ENCODE measurements at regions not wholly inside any gene's neighbourhood (a gene's known extent, or its start where the extent isn't known, plus 50 kb on each side); places are given as distances from the start of the nearest gene placed in this dataset.
"Not testable (repeated sequence)": the region's sequence is repeated elsewhere in the genome, so short reads cannot be mapped to it uniquely, and the experiment has no call there.

DNA sequence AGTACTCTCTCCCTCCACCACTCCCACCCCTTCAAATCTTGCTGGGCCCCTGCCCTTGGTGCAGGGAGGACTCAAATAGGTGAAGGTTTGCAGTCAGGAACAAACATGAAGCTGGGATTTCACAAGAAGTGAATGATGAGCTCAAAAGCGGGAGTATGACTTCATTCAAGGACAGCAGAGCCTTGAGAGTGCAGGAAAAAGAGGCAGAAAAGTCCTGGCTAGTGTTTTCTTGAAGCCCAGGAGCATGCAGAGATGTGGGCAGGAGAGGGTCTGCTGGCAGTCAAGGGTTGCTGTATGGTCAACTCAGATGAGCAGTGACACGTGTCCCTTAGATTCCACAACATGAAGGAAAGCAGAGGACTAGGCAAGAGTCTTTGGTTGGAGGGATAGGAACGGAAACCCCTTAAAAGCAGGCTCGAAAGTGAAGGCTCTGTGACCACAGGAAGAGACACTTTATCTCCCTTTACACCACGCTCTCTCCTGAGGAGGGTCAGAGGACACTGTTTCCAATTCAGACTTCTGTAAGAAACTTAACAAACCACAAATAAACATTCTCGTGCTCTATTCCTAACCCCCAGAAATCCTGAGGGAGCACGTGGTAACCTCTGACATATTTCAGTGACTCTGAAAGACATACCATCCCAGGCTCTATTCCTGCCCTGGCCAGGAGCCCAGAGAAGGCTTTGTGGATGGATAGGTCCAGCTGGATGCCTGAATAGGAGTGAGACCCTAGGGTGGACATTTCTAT, 168.0 kb upstream of the NDN start:
- H3K4me1 Mint-ChIP-seq (ENCODE audit: low read depth) = no peaks in the 10 kb centered on the region
- no peak for DNase-seq (ENCODE audit: low spot score)
- intact Hi-C loops (cut with micrococcal nuclease) = no loop called here
- peaks cover 4% of the 10 kb centered on the region for H3K9me3 Mint-ChIP-seq
- H3K4me3 Mint-ChIP-seq = no peak overlapping the region
- no peak overlapping the region for H3K27ac Mint-ChIP-seq
- no peaks in the 10 kb centered on the region for H3K27me3 Mint-ChIP-seq (ENCODE audit: insufficient read depth)
- H3K36me3 Mint-ChIP-seq (ENCODE audit: low read depth) = no peaks in the 10 kb centered on the region

DNA sequence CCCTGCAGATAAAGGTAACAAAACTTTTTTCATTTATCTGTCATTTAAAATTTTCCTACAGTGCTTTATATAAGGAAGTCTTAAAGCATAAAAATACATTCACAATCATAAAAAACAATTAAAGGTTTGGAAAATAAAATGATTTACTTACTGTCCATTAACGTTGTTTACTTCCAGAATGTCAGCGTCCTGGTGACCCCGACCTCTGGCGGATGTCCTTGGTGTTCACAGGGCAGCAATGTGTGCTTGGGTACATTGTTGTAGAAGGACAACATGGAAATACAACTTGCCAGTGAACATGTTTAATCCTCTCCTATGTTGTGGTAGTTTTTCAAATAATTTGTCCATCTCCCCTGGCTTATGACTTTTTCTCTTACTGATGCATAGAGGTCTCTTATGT, 168.8 kb upstream of the NDN start:
- DNase-seq (ENCODE audit: low spot score) = no peak
- Mint-ChIP-seq H3K4me1 (ENCODE audit: low read depth) (no peaks in the 10 kb centered on the region), H3K27ac (no peak overlapping the region), H3K36me3 (ENCODE audit: low read depth) (no peaks in the 10 kb centered on the region), H3K4me3 (no peak overlapping the region), H3K27me3 (ENCODE audit: insufficient read depth) (no peaks in the 10 kb centered on the region), H3K9me3 (no peaks in the 10 kb centered on the region)
- intact Hi-C loops (cut with micrococcal nuclease) = no loop called here

GRCh38 chr15:23857028-23857641, 170.0 kb upstream of the NDN start:
- H3K4me3 Mint-ChIP-seq = no peak overlapping the region
- H3K27ac Mint-ChIP-seq = no peak overlapping the region
- H3K36me3 Mint-ChIP-seq (ENCODE audit: low read depth) = no peaks in the 10 kb centered on the region
- no peak for DNase-seq (ENCODE audit: low spot score)
- H3K4me1 Mint-ChIP-seq (ENCODE audit: low read depth) = no peaks in the 10 kb centered on the region
- H3K9me3 Mint-ChIP-seq = no peaks in the 10 kb centered on the region
- no peaks in the 10 kb centered on the region for H3K27me3 Mint-ChIP-seq (ENCODE audit: insufficient read depth)
- intact Hi-C loops (cut with micrococcal nuclease) = no loop called here

DNA sequence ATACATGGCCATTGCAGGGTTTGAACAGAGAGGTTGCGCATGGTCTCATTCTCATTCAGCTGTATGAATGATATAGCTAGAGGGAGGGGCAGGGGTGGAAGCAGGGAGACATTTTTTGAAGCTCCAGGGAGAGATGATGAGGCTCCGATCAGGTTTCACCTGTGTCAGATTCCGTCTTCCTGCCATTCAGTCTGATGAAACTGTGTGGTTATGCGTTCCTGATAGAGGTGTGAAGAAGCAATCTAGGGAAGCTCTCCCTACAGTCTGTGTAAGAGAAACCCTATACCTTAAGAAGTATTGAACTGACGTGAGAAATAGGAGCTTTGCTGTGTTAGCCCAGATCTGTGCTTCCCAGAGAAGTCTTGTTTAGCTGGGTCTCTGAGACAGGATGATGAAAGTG, 171.9 kb upstream of the NDN start:
- Mint-ChIP-seq H3K27ac (no peak overlapping the region), H3K4me1 (ENCODE audit: low read depth) (no peaks in the 10 kb centered on the region), H3K9me3 (peaks cover 8% of the 10 kb centered on the region), H3K36me3 (ENCODE audit: low read depth) (no peaks in the 10 kb centered on the region), H3K4me3 (no peak overlapping the region), H3K27me3 (ENCODE audit: insufficient read depth) (no peaks in the 10 kb centered on the region)
- intact Hi-C loops (cut with micrococcal nuclease) = no loop called here
- DNase-seq (ENCODE audit: low spot score) = no peak

DNA sequence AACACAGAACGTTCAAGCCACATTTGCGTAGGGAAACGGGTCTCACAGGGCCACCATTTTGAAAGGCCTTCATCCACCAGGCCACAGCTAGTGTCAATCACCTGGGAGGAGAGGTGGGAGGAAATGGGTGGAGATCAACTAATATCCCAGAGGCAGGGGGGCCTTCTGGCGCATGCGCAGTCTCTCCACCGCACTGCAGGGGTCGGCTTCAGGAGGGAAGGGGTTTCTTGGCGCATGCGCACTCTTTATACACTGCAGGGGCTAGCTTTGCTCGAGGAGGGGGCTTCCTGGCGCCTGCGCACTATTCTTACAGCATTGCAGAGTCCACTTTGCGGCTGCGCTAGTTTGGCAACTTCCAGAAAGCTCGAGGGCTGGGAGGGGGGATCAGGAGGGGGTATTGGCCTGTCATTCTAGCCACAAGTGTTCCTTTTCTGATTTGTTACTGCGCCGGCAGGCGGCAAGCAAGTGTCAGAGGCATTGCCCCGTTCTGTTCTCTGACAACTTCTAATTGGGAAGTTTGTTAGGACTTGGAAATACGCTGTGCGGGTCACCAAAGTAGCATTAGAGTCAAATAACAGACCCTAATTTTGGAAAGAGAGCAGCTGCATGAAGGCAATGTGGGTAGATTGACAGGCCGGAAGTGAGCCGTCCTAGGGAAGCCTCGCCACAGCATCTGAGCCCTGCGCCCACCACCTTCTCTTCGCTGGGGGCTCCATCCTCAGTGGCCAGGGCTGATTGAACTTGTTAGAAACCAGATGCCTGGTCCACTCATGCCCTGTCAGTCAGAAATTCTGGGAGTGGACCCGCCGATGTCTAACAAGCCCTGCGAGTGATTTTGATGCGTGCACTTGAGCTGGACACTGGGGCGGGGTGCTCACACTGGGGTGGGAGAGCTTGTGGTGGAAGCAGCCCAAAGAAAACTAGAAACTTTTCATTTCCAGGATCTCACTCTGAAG, 173.5 kb upstream of the NDN start:
- H3K4me1 Mint-ChIP-seq (ENCODE audit: low read depth) = no peaks in the 10 kb centered on the region
- peaks cover 8% of the 10 kb centered on the region for H3K9me3 Mint-ChIP-seq
- no peak for DNase-seq (ENCODE audit: low spot score)
- intact Hi-C loops (cut with micrococcal nuclease) = no loop called here
- H3K36me3 Mint-ChIP-seq (ENCODE audit: low read depth) = no peaks in the 10 kb centered on the region
- no peak overlapping the region for H3K27ac Mint-ChIP-seq
- no peak overlapping the region for H3K4me3 Mint-ChIP-seq
- no peaks in the 10 kb centered on the region for H3K27me3 Mint-ChIP-seq (ENCODE audit: insufficient read depth)

GRCh38 chr15:23866832-23867231, 179.7 kb upstream of the NDN start:
- no peak for DNase-seq (ENCODE audit: low spot score)
- intact Hi-C loops (cut with micrococcal nuclease) = no loop called here
- H3K27me3 Mint-ChIP-seq (ENCODE audit: insufficient read depth) = no peaks in the 10 kb centered on the region
- no peaks in the 10 kb centered on the region for H3K36me3 Mint-ChIP-seq (ENCODE audit: low read depth)
- H3K9me3 Mint-ChIP-seq = peaks cover 8% of the 10 kb centered on the region
- H3K4me3 Mint-ChIP-seq = no peak overlapping the region
- H3K27ac Mint-ChIP-seq = no peak overlapping the region
- no peaks in the 10 kb centered on the region for H3K4me1 Mint-ChIP-seq (ENCODE audit: low read depth)

- H3K27ac Mint-ChIP-seq = no peak overlapping the region
- H3K36me3 Mint-ChIP-seq (ENCODE audit: low read depth) = no peaks in the 10 kb centered on the region
- intact Hi-C loops (cut with micrococcal nuclease) = no loop called here
- DNase-seq (ENCODE audit: low spot score) = no peak
- no peaks in the 10 kb centered on the region for H3K27me3 Mint-ChIP-seq (ENCODE audit: insufficient read depth)
- H3K4me1 Mint-ChIP-seq (ENCODE audit: low read depth) = no peaks in the 10 kb centered on the region
- H3K4me3 Mint-ChIP-seq = no peak overlapping the region
- H3K9me3 Mint-ChIP-seq = no peaks in the 10 kb centered on the region
These were observed 182.3 kb upstream of the NDN start for GRCh38 chr15:23869396-23869795.

GRCh38 chr15:23873613-23874012, 186.5 kb upstream of the NDN start:
- H3K9me3 Mint-ChIP-seq; intact Hi-C loops (cut with micrococcal nuclease); DNase-seq (ENCODE audit: low spot score); H3K36me3 Mint-ChIP-seq (ENCODE audit: low read depth); H3K4me3 Mint-ChIP-seq; H3K27ac Mint-ChIP-seq; H3K4me1 Mint-ChIP-seq (ENCODE audit: low read depth); H3K27me3 Mint-ChIP-seq (ENCODE audit: insufficient read depth): not testable (repeated sequence)

DNA sequence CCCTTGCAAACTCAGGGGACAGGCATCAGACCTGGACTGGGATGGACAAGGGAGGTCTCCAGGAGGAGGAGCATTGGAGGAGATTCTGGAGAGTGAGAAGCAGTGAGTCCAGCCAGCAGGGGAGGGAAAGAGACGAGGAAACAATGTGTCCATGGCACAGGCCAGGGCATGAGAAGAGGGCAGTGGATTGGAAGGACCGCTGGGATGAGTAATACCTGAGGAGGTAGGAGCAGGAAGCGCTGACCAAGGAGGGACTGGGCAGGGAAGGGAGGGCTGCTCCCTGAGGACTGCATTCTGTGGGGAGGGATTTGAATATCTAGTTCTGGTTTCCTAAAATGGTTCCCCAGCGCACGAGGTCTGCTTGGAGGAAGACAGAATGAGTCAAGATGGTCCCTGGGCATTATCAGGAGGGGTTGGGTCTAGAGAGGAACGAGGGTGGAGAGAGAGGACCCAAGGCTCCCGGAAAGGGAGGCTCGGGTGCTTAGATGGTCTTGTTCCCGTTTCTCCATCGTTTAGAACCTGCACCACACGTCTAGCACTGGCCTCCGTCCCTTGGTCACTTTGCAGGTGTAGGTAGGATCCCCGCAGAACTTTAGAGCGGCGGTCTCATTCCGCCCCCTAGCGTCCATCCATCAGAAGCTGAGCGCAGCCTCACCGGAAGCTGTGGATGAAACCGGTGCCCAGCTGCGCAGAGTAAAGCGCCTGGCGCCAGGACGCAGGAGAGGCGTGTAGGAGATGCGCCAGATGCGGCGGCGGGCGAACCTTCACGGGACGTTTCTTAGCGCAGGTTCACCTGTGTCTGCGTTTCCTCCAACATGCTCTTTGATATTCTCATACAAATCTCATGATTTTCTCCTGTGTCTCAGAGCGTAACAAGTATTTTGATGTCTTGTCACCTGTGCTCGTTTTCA, 190.7 kb upstream of the NDN start:
- Mint-ChIP-seq H3K27ac (no peak overlapping the region), H3K36me3 (ENCODE audit: low read depth) (no peaks in the 10 kb centered on the region), H3K27me3 (ENCODE audit: insufficient read depth) (no peaks in the 10 kb centered on the region), H3K4me1 (ENCODE audit: low read depth) (no peaks in the 10 kb centered on the region), H3K4me3 (no peak overlapping the region), H3K9me3 (no peaks in the 10 kb centered on the region)
- peak; percentile 3 for DNase-seq (ENCODE audit: low spot score)
- intact Hi-C loops (cut with micrococcal nuclease) = loop anchor here (5.0 kb wide), 1 partner anchor 235 kb away; no protein-coding TSS in a partner anchor

- intact Hi-C loops (cut with micrococcal nuclease) = no loop called here
- DNase-seq (ENCODE audit: low spot score) = no peak
These were observed 194.2 kb upstream of the NDN start for GRCh38 chr15:23881291-23881690.

DNA sequence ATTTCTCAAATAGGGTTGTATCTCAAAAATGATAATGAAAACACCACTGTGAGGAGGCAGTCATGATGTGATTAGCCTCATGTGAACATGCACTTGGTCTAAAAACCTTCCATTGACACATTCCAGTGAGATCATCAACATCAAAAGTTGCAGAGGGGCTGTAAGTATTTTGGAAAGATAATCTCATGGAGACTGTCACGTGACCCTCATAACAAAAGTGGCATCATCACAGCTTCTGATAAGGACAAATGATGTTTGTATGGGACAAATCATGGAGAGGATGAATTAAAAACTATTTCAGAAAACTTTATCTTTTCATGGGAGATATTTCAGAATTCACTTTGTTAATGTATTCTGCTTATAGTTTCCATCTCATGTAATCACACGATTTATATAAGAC, 203.1 kb upstream of the NDN start:
- Mint-ChIP-seq H3K36me3 (ENCODE audit: low read depth) (no peaks in the 10 kb centered on the region), H3K9me3 (peaks cover 24% of the 10 kb centered on the region), H3K4me1 (ENCODE audit: low read depth) (no peaks in the 10 kb centered on the region), H3K27me3 (ENCODE audit: insufficient read depth) (no peaks in the 10 kb centered on the region), H3K27ac (no peak overlapping the region), H3K4me3 (no peak overlapping the region)
- intact Hi-C loops (cut with micrococcal nuclease) = no loop called here
- DNase-seq (ENCODE audit: low spot score) = no peak

More at GRCh38 chr15:23881291-23881690, 194.2 kb upstream of the NDN start:
- Mint-ChIP-seq H3K4me1 (ENCODE audit: low read depth) (no peaks in the 10 kb centered on the region), H3K27me3 (ENCODE audit: insufficient read depth) (no peaks in the 10 kb centered on the region), H3K4me3 (no peak overlapping the region), H3K36me3 (ENCODE audit: low read depth) (no peaks in the 10 kb centered on the region), H3K9me3 (peaks cover 7% of the 10 kb centered on the region), H3K27ac (no peak overlapping the region)

- H3K4me3 Mint-ChIP-seq = no peak overlapping the region
- intact Hi-C loops (cut with micrococcal nuclease) = no loop called here
- H3K27ac Mint-ChIP-seq = no peak overlapping the region
- H3K36me3 Mint-ChIP-seq (ENCODE audit: low read depth) = peaks cover 1% of the 10 kb centered on the region
- H3K27me3 Mint-ChIP-seq (ENCODE audit: insufficient read depth) = no peaks in the 10 kb centered on the region
- DNase-seq (ENCODE audit: low spot score) = no peak
- H3K4me1 Mint-ChIP-seq (ENCODE audit: low read depth) = no peaks in the 10 kb centered on the region
- peaks cover 29% of the 10 kb centered on the region for H3K9me3 Mint-ChIP-seq
These were observed 210.0 kb upstream of the NDN start for GRCh38 chr15:23897091-23897490.
